Activated CD8-positive, alpha-beta T cell treated with anti-CD3 and anti-CD28 coated beads for 36 hours (primary cell): ENCODE measurements at regions not wholly inside any gene's neighbourhood (a gene's known extent, or its start where the extent isn't known, plus 50 kb on each side); places are given as distances from the start of the nearest gene placed in this dataset.

Experiments used
- ATAC-seq: fragments of 200-7000 bp; cut with Tn5 transposase; one replicate; pipeline ENCODE4 v1.10.0; 2021; ENCODE audit warnings: mild to moderate bottlenecking, moderate library complexity
- CTCF ChIA-PET: fragments of 350-600 bp; sonication (Branson Sonifier 250); formaldehyde crosslinking; loops from one replicate; lab custom pipeline; 2021; ENCODE audit warnings: antibody characterized with exemption; lab: Charles Lee
- POLR2A ChIA-PET: fragments of 350-600 bp; sonication (Branson Sonifier 250); formaldehyde crosslinking; loops from one replicate; lab custom pipeline; 2021; ENCODE audit warnings: antibody characterized with exemption; lab: Charles Lee
- DNase-seq: peaks from one replicate; pipeline ENCODE4 v3.0.0-alpha.2; 2020
- H3K27ac Mint-ChIP-seq: one replicate; pipeline ENCODE4 v1.8.0; 2021; ENCODE audit warnings: mild to moderate bottlenecking, mixed read lengths
- H3K27me3 Mint-ChIP-seq: one replicate; pipeline ENCODE4 v1.8.0; 2021; ENCODE audit warnings: mixed read lengths
- H3K36me3 Mint-ChIP-seq: one replicate; pipeline ENCODE4 v1.8.0; 2021; ENCODE audit warnings: low read depth, mixed read lengths
- H3K4me1 Mint-ChIP-seq: one replicate; pipeline ENCODE4 v1.8.0; 2021; ENCODE audit warnings: low read depth, mixed read lengths
- H3K4me3 Mint-ChIP-seq: one replicate; pipeline ENCODE4 v1.8.0; 2021; ENCODE audit warnings: mild to moderate bottlenecking, moderate library complexity, mixed read lengths
- H3K9me3 Mint-ChIP-seq: one replicate; pipeline ENCODE4 v1.8.0; 2021; ENCODE audit warnings: mixed read lengths
- intact Hi-C: fragments of 100-400 bp; cut with micrococcal nuclease; formaldehyde crosslinking; loops from one replicate; pipeline ENCODE4 v1.10.0; 2022
- TF ChIP-seq, protein P1 (sequence below): fragments of 200-600 bp; IDR thresholded peaks from one replicate; pipeline ENCODE4 v1.8.0; 2022; ENCODE audit warnings: antibody characterized with exemption, mild to moderate bottlenecking

DNA sequence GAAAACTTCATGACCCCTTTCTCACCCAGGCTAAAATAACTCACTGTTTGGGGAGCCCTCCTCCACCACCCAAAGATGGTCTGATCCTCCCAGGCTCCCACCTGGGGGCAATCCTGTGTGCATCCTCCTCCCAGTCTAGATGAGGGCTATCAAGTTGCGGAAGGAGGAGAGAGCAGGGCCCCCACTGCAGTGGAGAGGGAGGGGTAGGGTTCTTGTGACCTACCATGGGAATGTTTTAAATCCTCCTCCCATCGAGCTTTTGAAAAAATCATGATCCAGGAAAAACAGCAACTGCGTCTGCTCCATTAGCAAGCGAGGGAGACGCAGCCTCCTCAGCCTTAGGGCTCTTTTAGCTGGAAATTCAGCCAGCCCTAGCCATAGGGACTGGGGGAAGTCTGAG lies 80.0 kb downstream of the NAV1 start:
- intact Hi-C loops, result no loop called here
- ATAC-seq, result no peak
- H3K36me3 Mint-ChIP-seq, result no peaks in the 10 kb centered on the region
- no peaks in the 10 kb centered on the region for H3K27me3 Mint-ChIP-seq
- DNase-seq, result no peak
- TF ChIP-seq, protein P1, sequence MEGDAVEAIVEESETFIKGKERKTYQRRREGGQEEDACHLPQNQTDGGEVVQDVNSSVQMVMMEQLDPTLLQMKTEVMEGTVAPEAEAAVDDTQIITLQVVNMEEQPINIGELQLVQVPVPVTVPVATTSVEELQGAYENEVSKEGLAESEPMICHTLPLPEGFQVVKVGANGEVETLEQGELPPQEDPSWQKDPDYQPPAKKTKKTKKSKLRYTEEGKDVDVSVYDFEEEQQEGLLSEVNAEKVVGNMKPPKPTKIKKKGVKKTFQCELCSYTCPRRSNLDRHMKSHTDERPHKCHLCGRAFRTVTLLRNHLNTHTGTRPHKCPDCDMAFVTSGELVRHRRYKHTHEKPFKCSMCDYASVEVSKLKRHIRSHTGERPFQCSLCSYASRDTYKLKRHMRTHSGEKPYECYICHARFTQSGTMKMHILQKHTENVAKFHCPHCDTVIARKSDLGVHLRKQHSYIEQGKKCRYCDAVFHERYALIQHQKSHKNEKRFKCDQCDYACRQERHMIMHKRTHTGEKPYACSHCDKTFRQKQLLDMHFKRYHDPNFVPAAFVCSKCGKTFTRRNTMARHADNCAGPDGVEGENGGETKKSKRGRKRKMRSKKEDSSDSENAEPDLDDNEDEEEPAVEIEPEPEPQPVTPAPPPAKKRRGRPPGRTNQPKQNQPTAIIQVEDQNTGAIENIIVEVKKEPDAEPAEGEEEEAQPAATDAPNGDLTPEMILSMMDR, result no peak
- H3K4me1 Mint-ChIP-seq, result no peaks in the 10 kb centered on the region
- H3K27ac Mint-ChIP-seq, result no peak overlapping the region
- ChIA-PET CTCF (interaction anchor here (1.0 kb wide), 1 partner anchor 175 kb away, joined by 3 read pairs; no protein-coding TSS in a partner anchor), POLR2A (no interaction called here)
- no peak overlapping the region for H3K4me3 Mint-ChIP-seq
- H3K9me3 Mint-ChIP-seq, result no peaks in the 10 kb centered on the region

DNA sequence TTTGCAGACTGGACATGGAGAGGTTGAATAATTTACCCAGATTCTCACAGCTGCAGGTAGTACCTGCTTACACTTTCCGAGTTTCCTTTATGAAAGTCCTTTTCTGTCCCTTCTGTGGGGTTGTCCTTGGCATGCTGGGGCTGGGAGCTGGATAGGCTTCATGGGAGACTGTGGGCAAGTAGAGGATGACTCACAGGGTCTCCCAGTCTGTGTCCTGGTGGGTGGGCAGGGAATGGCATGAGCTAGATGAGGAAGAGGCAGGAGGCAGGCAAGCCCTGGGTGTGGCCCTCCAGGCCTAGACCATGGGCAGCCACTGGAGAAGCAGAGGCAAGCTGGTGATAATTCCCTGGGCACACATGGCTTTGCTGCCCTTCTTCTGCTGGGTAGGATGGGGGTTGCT lies 80.6 kb downstream of the NAV1 start:
- Mint-ChIP-seq H3K27me3 (no peaks in the 10 kb centered on the region), H3K9me3 (no peaks in the 10 kb centered on the region), H3K4me1 (no peaks in the 10 kb centered on the region), H3K4me3 (no peak overlapping the region), H3K36me3 (no peaks in the 10 kb centered on the region), H3K27ac (no peak overlapping the region)
- intact Hi-C loops, result no loop called here
- ATAC-seq (no peak), DNase-seq (no peak)
- POLR2A ChIA-PET, result no interaction called here
- CTCF ChIA-PET, result interaction anchor here (1.0 kb wide), 1 partner anchor 175 kb away, joined by 3 read pairs; no protein-coding TSS in a partner anchor
- TF ChIP-seq, protein P1, result no peak

DNA sequence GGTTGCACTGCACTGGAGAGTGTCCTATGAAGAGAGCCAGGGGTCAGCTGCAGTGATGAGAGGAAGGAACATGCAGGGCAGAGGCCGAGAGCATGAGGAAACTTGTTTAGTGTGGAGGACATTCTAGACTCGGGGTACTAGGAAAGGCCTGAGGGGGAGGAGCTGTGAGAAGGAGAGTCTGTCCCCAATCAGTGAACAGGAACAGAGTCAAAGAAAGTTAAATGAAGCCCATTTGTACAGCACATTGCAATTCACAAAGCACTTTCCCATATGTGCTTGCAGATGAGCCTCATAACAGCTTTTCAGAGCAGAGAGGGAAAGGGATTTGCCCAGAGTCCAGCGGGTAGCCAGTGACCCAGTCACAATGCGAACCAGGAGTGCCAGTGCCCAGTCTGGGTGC lies 83.4 kb downstream of the NAV1 start:
- H3K9me3 Mint-ChIP-seq, result no peaks in the 10 kb centered on the region
- no peaks in the 10 kb centered on the region for H3K36me3 Mint-ChIP-seq
- ChIA-PET CTCF (no interaction called here), POLR2A (interaction anchor here (0.6 kb wide), 1 partner anchor 57 kb away, joined by 3 read pairs; no protein-coding TSS in a partner anchor)
- H3K4me1 Mint-ChIP-seq, result no peaks in the 10 kb centered on the region
- intact Hi-C loops, result no loop called here
- TF ChIP-seq, protein P1, result no peak
- no peaks in the 10 kb centered on the region for H3K27me3 Mint-ChIP-seq
- no peak overlapping the region for H3K4me3 Mint-ChIP-seq
- no peak overlapping the region for H3K27ac Mint-ChIP-seq
- DNase-seq, result no peak
- ATAC-seq, result no peak

DNA sequence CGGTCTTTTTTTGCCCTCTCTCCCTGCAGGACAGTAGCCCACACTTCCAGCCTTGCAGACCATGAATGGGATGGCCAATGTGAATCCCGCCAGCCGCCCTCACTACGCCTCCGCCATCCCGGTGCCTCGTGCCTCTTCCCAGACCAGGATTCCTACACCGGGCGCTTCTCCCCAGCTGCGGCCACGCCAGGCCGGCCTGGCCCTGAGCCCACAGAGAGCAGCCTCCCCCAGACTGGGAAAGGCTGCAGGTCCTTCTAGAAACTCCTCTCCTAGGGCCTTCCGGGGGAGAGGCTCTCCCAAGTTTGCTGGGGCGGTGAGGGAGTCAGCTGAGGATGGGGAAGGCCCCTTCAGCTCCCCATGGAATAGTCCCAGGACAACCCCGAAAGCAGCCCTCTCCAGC lies 83.9 kb downstream of the NAV1 start:
- POLR2A ChIA-PET, result interaction anchor here (0.6 kb wide), 1 partner anchor 58 kb away, joined by 3 read pairs; no protein-coding TSS in a partner anchor
- no peak overlapping the region for H3K4me3 Mint-ChIP-seq
- CTCF ChIA-PET, result no interaction called here
- intact Hi-C loops, result no loop called here
- no peak overlapping the region for H3K27ac Mint-ChIP-seq
- no peaks in the 10 kb centered on the region for H3K4me1 Mint-ChIP-seq
- H3K27me3 Mint-ChIP-seq, result no peaks in the 10 kb centered on the region
- no peaks in the 10 kb centered on the region for H3K9me3 Mint-ChIP-seq
- H3K36me3 Mint-ChIP-seq, result no peaks in the 10 kb centered on the region
- ATAC-seq, result no peak
- DNase-seq, result no peak
- TF ChIP-seq, protein P1, result no peak

DNA sequence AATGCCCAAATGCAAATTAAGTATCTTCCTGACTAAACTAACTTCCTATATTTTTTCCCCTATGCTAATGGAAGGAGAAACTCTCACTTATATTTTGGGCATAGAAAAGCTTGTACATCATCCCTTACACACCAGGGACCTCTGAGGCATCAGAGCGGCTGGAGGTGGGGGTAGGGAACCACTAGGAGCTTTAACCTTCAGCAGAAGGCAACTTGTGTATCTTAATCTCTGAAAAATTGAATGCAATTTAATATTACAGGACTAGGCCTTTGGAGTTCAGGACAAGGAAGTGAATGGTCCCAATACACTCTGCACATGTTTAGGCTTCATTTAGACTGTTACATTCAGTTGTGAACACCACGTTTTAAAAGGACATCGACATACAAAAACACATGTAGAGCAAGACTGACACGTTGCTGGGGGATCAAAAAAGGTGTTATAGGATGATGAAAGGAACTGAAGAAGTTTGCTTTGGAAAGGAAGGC lies 85.9 kb downstream of the NAV1 start:
- no peaks in the 10 kb centered on the region for H3K9me3 Mint-ChIP-seq
- ChIA-PET POLR2A (no interaction called here), CTCF (interaction anchor here (0.6 kb wide), 1 partner anchor 66 kb away, joined by 3 read pairs; no protein-coding TSS in a partner anchor)
- ATAC-seq (no peak), DNase-seq (no peak)
- no peaks in the 10 kb centered on the region for H3K27me3 Mint-ChIP-seq
- H3K27ac Mint-ChIP-seq, result no peak overlapping the region
- TF ChIP-seq, protein P1, result no peak
- H3K36me3 Mint-ChIP-seq, result no peaks in the 10 kb centered on the region
- intact Hi-C loops, result no loop called here
- no peaks in the 10 kb centered on the region for H3K4me1 Mint-ChIP-seq
- H3K4me3 Mint-ChIP-seq, result no peak overlapping the region
